ENCODE measurements at regions not wholly inside any gene's neighbourhood (a gene's known extent, or its start where the extent isn't known, plus 50 kb on each side); places are given as distances from the start of the nearest gene placed in this dataset.

GRCh38 chr20:60653111-60653845, 598.8 kb upstream of the CDH4 start:
- no peak for DNase-seq (ENCODE audit: extremely low read depth in 1 of 11, low read depth in 9 of 11, low spot score in 4 of 11)

- DNase-seq (ENCODE audit: extremely low read depth in 1 of 11, low read depth in 9 of 11, low spot score in 4 of 11): no peak
Measured at GRCh38 chr20:60658681-60659080, 593.4 kb upstream of the CDH4 start.

DNA sequence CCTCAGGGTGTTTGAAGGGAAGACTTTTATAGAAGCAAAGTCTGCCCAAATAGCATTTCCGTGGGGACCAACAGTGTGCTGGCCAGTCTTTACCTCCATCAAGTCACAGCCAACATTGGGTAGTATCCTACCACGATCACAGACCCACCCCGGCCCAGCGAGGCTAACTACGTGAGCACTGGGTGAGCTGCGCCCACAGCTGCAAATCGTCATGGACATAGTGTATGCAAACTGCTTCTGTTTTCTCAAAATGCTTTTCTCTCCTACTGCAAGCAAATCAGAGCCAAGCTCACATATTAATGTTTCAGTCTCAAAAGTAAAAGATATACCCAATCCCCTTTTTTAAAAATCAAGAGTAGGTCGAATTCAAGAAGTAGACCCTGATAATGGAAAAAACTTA, 592.8 kb upstream of the CDH4 start:
- DNase-seq (ENCODE audit: extremely low read depth in 1 of 11, low read depth in 9 of 11, low spot score in 4 of 11): no peak

DNA sequence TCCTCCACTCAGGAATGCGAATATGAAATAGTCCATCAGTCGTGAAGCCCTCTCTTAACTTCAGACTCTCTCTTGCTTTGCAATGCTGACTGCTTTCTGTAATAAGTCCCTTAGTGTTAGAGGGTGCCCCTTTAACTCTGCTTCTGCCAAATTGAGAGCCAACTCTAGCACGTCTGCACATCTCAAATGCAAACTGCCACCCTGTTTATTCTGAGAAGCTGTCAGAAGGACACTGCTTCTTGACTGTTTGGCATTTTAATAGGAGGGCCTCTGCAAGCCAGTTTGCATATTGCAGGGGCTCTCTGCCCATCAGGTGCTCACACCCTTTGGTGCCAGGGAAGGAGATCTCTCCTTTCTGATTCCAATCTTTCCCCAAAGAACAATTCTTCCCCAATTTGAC, 589.8 kb upstream of the CDH4 start:
- DNase-seq (ENCODE audit: extremely low read depth in 1 of 11, low read depth in 9 of 11, low spot score in 4 of 11): no peak

DNA sequence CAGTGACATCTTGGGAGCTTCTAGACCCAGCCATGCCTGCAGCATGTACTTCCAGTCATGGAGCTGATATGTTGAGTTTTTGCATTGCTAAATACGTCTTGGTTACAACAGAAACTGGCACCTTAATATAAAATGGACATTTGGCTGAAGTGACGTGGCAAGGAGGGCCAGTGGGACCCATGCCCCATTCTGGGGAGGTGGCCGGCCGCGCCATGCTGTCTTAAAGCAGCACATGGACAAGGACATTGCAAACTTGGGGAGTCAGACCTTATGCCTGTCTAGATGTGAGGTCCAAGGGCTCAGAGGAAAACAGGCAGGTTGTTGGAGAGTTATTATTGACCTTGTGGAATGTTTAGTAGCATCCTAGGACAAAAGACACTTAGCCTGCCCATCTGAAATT, 588.0 kb upstream of the CDH4 start:
- no peak for DNase-seq (ENCODE audit: extremely low read depth in 1 of 11, low read depth in 9 of 11, low spot score in 4 of 11)

DNA sequence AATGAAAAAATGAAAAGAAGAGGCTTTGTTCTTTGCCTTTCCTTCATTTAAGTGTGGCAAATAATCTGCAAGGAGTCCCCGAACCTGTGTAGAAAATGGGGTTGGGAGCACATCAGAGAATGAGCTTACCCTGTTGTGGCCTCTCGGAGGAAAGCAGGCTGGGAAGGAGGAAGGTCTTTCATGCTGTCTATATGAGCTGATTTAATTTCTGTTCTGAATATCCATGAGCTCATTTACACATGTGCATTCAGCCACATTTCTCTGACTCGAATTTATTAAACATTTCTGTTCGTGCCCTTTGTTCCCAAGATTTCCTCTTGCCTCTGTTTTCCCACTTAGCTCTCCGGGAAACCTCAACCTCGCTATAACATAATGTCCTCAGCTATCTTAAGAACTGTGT, 584.4 kb upstream of the CDH4 start:
- no peak for DNase-seq (ENCODE audit: extremely low read depth in 1 of 11, low read depth in 9 of 11, low spot score in 4 of 11)

DNA sequence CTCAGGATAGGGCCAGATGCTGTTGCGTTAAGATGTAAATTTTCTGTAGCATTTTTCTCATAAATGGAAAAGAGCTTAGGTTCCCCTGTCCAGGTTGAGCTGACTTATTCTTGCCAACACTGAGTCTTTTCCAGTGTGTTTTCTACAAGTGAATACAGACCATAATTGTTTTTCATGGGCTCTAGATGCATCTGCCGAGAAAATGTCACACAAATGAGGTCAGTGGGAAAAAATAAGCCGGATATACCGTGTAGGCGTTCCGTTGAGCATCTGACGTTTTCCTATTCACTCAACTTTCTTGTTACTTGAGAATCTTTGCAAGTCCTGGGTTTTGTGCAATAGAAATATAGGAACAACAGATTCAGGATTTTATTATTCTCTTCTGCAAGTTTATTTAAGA, 582.9 kb upstream of the CDH4 start:
- DNase-seq (ENCODE audit: extremely low read depth in 1 of 11, low read depth in 9 of 11, low spot score in 4 of 11): no peak

- no peak for DNase-seq (ENCODE audit: extremely low read depth in 1 of 11, low read depth in 9 of 11, low spot score in 4 of 11)
Measured at GRCh38 chr20:60676011-60676410, 576.0 kb upstream of the CDH4 start.

- no peak for DNase-seq (ENCODE audit: extremely low read depth in 1 of 11, low read depth in 9 of 11, low spot score in 4 of 11)
Measured at GRCh38 chr20:60677819-60678218, 574.2 kb upstream of the CDH4 start.

DNA sequence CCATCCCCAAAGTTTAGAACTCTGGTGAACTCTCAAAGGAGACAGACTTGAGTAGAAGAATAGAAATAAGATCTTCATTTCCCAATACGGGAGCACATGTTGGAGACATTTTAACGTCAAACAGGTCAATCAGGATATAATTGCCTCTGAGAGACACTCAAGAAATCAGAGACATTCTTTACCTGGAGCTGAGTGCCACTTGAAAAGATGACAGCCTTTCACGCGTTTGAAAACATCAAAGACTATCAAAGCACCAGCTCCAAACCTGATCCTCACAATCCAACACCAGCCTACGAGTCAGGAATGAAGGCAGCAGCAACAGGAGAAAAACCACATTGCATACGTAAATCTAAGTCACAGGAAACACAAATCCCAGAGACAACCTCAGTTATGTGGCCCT, 571.5 kb upstream of the CDH4 start:
- DNase-seq (ENCODE audit: extremely low read depth in 1 of 11, low read depth in 9 of 11, low spot score in 4 of 11): no peak

GRCh38 chr20:60687213-60687612, 564.8 kb upstream of the CDH4 start:
- no peak for DNase-seq (ENCODE audit: extremely low read depth in 1 of 11, low read depth in 9 of 11, low spot score in 4 of 11)

DNA sequence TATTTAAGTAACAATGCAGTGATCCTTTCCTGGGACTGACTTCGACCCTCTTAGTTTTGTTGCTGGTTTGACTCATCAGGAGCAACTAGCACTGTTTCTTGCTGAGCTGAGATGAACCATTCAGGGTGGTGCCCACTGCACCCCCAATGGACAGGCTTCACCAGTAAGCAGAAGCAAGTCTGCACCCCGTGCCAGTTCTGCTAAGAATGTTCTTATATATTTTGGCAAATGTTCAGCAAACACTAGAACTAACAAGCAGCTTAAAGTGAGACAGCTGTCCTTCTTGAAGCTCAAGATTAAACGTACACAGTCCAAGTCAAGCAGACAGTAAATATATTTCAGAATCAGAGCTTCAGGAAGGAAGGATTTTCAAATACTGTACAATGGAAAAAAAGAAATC, 561.3 kb upstream of the CDH4 start:
- DNase-seq (ENCODE audit: extremely low read depth in 1 of 11, low read depth in 9 of 11, low spot score in 4 of 11): no peak

DNA sequence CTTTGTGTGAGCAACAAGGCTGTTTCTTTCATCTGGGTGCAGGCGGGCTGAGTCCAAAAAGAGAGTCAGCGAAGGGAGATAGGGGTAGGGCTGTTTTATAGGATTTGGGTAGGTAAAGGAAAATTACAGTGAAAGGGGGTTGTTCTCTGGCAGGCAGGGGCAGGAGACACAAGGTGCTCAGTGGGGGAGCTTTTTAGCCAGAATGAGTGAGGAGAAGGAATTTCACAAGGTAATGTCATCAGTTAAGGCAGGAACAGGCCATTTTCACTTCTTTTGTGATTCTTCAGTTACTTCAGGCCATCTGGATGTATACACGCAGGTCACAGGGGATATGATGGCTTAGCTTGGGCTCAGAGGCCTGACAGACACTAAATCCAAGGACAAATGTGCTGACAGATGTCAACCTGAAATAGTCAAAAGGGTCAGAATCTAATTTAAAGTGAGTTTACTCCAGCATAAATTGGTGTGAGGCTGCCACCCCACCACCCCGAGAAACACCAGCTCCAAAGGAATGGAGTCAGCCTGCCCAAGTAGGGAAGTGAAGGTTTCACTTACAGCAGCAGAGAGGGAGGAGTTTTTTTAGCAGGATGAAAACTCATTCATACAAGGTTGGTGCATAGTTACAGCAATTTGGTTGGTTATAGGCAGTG, 560.0 kb upstream of the CDH4 start:
- DNase-seq (ENCODE audit: extremely low read depth in 1 of 11, low read depth in 9 of 11, low spot score in 4 of 11): no peak

DNA sequence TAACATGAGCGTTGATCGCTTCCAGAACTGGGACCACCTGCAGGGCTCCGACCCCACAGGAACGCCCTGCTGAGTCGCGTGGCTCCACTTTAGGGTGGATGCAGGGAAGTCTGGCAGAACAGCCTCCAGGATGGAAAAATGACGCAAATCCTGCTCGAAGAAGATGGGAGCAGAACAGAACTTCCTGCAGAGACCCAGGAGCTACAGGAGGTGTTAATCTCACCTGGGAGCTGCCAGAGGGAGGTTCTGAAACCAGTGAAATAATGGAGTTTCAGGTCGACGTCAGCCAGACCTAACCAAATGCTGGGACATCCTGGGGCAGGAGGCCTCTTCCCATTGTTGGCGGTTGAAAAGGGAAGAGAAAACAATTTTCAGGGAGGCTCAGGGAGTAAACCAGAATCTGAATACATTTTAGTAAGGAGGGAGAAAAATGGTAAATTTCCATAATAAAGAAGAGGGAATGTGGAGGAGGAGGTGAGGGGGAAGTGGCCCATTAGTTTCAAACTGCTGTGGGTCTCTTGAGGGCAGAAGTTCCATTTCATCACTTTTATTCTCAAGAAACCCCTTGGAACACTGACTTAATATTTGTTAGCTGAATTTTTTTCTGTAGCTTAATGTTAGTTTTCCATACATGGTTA, 558.4 kb upstream of the CDH4 start:
- no peak for DNase-seq (ENCODE audit: extremely low read depth in 1 of 11, low read depth in 9 of 11, low spot score in 4 of 11)

DNA sequence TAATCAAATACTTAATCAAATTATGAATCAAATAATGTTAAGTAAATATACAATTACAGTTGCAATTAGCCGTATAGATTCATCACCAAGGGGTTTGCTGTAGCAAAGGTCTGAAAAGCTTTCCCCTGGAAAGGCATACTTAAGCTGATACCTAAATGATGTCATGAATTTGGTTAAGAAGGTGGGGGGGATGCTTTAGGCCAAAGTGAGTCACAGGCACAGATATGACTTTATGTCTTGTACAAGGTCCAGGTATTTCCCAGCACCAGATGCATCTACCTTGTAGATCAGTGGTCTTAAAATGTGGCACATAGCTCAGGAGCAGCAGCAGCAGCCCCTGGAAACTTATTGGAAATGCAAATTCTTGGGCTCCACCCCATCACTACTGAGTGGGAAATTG, 557.3 kb upstream of the CDH4 start:
- DNase-seq (ENCODE audit: extremely low read depth in 1 of 11, low read depth in 9 of 11, low spot score in 4 of 11): no peak

- DNase-seq (ENCODE audit: extremely low read depth in 1 of 11, low read depth in 9 of 11, low spot score in 4 of 11): no peak
Measured at GRCh38 chr20:60695226-60696000, 556.6 kb upstream of the CDH4 start.

- DNase-seq (ENCODE audit: extremely low read depth in 1 of 11, low read depth in 9 of 11, low spot score in 4 of 11): no peak
Measured at GRCh38 chr20:60697252-60697651, 554.8 kb upstream of the CDH4 start.

DNA sequence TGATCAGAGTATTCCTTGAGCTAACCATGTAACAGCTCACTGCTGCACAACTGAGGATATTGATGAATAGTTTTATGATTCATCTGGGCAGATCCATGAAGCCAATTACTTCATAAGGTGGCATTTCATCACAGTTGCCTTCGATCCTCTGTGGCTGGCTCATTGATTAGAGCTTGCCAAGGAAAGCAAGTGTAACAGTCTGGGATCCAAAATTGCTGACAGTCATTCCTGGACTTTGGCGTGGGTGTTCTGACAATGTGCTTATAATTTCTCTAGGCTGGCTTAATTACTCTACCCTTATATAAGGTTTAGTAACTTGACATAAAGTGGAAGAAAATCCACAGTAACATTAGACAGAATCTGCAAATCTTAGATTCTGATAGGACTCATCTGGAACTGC, 551.3 kb upstream of the CDH4 start:
- DNase-seq (ENCODE audit: extremely low read depth in 1 of 11, low read depth in 9 of 11, low spot score in 4 of 11): no peak

DNA sequence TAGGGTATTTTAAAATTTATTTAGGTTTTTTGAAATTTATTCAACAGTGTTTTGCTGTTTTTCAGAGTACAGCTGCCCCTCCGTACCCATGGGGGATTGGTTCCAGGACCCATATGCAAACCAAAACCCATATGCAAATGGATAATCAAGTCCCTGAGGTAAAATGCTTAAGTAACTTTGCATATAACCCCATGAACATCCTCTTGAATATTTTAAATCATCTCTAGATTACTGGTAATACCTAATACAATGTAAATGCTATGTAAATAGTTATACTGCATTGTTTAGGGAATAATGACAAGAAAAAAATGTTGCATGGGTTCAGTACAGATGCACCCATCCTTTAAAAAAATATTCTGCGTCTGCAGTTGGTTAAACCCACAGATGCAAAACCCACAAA, 547.9 kb upstream of the CDH4 start:
- no peak for DNase-seq (ENCODE audit: extremely low read depth in 1 of 11, low read depth in 9 of 11, low spot score in 4 of 11)

DNA sequence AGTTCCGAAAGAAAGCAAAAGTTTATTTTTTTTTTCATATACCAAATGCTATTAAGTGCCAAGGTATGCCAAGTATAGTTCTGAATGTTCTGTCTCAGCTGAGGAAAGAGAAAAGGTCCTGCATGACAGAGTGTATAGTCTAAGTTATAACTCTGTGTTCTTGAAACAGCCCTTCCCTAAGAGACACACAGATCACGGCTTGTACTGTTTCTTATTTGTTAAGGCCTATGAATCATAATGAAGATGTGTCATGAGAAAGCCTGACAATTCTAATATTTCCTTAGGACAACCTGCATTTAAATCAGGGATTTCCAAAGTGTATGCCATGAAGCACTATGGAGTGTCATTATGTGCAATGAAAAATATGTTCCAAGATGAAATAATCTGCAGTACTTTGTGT, 538.7 kb upstream of the CDH4 start:
- no peak for DNase-seq (ENCODE audit: extremely low read depth in 1 of 11, low read depth in 9 of 11, low spot score in 4 of 11)

Measured in renal cortex interstitium (tissue), 11 donors.